ENCODE measurements at regions not wholly inside any gene's neighbourhood (a gene's known extent, or its start where the extent isn't known, plus 50 kb on each side); places are given as distances from the start of the nearest gene placed in this dataset.
"Not testable (repeated sequence)": the region's sequence is repeated elsewhere in the genome, so short reads cannot be mapped to it uniquely, and the experiment has no call there.

DNA sequence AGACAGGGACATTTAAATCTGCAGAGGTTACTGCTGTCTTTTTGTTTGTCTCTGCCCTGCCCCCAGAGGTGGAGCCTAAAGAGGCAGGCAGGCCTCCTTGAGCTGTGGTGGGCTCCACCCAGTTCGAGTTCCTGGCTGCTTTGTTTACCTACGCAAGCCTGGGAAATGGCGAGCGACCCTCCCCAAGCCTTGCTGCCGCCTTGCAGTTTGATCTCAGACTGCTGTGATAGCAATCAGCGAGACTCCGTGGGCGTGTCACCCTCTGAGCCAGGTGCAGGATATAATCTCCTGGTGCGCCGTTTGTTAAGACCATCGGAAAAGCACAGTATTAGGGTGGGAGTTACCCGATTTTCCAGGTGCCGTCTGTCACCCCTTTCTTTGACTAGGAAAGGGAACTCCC, 93.3 kb downstream of the ANKRD30BL start:
- DNase-seq (ENCODE audit: extremely low read depth, low read depth, low spot score) = not testable (repeated sequence)

DNA sequence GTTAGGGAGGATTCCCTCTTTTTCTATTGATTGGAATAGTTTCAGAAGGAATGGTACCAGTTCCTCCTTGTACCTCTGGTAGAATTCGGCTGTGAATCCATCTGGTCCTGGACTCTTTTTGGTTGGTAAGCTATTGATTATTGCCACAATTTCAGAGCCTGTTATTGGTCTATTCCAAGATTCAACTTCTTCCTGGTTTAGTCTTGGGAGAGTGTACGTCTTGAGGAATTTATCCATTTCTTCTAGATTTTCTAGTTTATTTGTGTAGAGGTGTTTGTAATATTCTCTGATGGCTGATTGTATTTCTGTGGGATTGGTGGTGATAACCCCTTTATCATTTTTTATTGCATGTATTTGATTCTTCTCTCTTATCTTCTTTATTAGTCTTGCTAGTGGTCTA, 96.4 kb downstream of the ANKRD30BL start:
- DNase-seq (ENCODE audit: extremely low read depth, low read depth, low spot score) = not testable (repeated sequence)

DNA sequence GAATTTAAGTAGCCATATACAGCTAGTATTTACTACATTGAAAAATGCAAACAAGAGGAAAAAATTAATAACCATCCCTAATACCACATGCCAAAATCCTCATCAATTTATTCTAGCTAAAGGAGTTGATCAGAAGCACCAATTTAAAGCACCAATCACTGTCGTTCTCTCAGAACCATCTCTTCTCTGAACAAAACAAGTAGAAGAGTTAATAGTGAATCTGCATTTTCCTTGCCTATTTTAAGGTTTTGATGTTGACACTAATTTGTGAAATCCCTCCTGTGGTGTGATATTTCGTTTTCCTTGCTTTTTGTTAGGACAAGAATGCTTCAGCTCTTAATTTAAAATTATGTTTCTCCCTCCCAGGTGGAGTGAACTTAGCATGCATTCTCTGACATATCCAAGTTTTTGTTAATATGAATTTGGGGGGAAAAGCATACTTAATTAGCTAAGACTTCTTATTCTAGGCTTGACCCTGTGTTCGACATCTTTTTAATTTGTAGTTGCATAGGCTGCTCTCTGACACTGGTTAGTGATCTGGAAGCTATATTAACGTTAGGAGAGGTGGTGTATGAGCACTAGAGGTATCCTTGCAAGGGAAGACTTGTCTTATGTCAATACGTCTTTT, 122.0 kb downstream of the ANKRD30BL start:
- not testable (repeated sequence) for DNase-seq (ENCODE audit: extremely low read depth, low read depth, low spot score)

DNA sequence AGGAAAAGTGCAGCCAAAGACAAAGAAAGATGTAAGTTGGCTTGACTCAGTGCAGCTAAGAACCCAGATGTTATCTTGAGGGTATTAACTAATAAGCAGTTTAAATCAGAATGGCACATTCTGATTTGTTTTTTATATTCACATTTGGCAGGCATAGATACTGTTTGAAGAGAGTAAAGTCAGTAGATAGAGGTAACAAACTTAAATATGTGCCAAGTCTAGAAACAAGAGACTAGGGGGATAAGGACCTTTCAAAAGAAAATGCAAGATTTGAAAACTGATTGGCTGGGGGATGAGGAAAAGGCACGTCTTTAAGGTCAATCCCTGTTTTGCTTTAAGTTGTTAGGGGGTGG, 122.9 kb downstream of the ANKRD30BL start:
- not testable (repeated sequence) for DNase-seq (ENCODE audit: extremely low read depth, low read depth, low spot score)

DNA sequence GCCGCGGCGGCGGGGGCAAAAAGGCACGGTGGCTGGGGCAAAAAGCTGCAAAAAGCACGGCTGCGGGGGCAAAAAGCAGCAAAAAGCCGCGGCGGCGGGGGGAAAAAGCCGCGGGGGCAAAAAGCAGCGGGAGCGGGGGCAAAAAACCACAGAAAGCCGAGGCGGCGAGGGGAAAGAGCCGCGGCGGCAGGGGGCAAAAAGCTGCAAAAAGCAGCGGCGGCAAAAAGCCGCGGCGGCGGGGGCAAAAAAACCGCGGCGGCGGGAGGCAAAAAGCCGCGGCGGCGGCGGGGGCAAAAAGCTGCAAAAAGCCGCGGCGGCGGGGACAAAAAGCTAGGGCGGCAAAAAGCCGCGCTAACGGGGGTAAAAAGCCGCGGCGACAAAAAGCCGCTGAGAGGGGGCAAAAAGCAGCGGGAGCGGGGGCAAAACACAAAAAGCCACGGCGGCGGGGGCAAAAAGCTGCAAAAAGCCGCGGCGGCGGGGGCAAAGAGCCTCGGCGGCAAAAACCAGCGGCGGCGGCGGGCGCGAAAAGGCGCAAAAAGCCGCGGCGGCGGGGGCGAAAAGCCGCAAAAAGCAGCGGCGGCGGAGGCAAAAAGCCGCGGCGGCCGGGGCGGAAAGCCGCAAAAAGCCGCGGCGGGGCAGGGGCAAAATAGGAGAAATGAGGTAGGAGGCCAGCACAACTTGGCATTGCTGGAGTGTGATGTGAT, 123.4 kb downstream of the ANKRD30BL start:
- DNase-seq (ENCODE audit: extremely low read depth, low read depth, low spot score) = no peak

GRCh38 chr2:132037527-132038178, 124.1 kb downstream of the ANKRD30BL start:
- no peak for DNase-seq (ENCODE audit: extremely low read depth, low read depth, low spot score)

- no peak for DNase-seq (ENCODE audit: extremely low read depth, low read depth, low spot score)
Measured at GRCh38 chr2:132034646-132035045, 127.1 kb downstream of the ANKRD30BL start.

DNA sequence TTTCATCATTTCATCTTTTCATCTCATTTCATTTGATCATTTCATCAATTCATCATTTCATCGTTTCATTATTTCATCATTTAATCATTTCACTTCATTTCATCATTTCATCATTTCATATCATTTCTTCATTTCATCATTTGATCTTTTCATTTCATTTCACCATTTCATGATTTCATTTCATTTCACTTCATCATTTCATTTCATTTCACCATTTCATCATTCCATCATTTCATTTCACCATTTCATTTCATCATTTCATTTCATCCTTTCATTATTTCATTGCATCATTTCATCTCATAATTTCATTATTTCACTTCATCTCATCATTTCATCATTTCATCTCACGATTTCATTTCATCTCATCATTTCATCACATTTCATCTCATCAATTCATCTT, 127.8 kb downstream of the ANKRD30BL start:
- DNase-seq (ENCODE audit: extremely low read depth, low read depth, low spot score) = no peak

GRCh38 chr2:132033365-132033764, 128.4 kb downstream of the ANKRD30BL start:
- no peak for DNase-seq (ENCODE audit: extremely low read depth, low read depth, low spot score)

- DNase-seq (ENCODE audit: extremely low read depth, low read depth, low spot score) = not testable (repeated sequence)
Measured at GRCh38 chr2:132012046-132012445, 149.7 kb downstream of the ANKRD30BL start.

GRCh38 chr2:132009874-132010521, 151.8 kb downstream of the ANKRD30BL start:
- DNase-seq (ENCODE audit: extremely low read depth, low read depth, low spot score) = no peak

- DNase-seq (ENCODE audit: extremely low read depth, low read depth, low spot score) = no peak
Measured at GRCh38 chr2:132009177-132009873, 152.4 kb downstream of the ANKRD30BL start.

DNA sequence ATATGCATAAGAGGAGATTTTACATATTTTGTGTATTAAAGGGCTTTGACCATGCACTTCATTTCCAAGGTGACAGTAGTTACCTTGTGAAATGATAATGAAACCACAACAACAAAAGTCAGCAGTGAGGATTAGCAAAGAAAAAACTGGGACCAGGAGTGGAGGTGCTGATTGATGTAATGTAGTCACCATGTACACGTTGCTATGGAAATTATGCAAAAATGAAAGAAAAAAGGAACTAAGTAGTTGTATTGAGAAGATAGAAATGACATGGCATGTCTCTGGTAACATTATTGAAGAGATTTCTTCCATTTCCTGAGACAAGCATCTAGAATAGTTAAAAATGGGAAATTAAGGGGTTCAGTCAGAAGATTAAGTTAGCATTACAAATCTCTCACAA, 171.0 kb downstream of the ANKRD30BL start:
- not testable (repeated sequence) for DNase-seq (ENCODE audit: extremely low read depth, low read depth, low spot score)

GRCh38 chr2:131966671-131967070, 195.1 kb downstream of the ANKRD30BL start:
- not testable (repeated sequence) for DNase-seq (ENCODE audit: extremely low read depth, low read depth, low spot score)

GRCh38 chr2:131966256-131966655, 195.5 kb downstream of the ANKRD30BL start:
- no peak for DNase-seq (ENCODE audit: extremely low read depth, low read depth, low spot score)

DNA sequence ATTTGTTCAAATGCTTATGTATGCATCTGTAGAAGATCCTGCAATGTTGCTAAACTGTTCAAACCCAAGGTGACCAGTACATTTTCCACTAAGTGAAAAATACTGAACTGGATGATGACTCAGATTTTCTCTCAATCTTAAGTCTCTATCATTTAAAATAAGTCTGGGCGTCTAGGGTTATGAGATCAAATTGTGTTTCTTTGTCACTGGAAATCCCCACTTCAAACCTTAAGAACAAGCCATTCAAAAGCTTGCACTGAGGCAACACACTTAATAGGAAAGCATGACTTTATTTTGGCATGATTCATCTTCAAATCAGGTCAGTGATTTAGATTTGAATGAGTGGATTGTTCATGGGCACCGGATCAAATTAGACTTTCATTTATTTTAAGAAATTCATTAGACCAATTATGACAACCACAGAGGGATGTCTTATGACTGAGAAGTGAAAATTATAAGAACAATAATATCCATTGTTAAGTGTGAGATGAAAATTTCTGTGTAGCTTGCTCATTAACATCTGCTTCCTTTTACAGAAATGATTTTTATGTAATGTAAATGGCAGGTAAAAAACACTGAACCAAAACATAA, 203.6 kb downstream of the ANKRD30BL start:
- DNase-seq (ENCODE audit: extremely low read depth, low read depth, low spot score) = not testable (repeated sequence)

- DNase-seq (ENCODE audit: extremely low read depth, low read depth, low spot score) = not testable (repeated sequence)
Measured at GRCh38 chr2:131948641-131949040, 213.1 kb downstream of the ANKRD30BL start.

GRCh38 chr2:131923287-131923686, 238.5 kb downstream of the ANKRD30BL start:
- peak; percentile 7 for DNase-seq (ENCODE audit: extremely low read depth, low read depth, low spot score)

DNA sequence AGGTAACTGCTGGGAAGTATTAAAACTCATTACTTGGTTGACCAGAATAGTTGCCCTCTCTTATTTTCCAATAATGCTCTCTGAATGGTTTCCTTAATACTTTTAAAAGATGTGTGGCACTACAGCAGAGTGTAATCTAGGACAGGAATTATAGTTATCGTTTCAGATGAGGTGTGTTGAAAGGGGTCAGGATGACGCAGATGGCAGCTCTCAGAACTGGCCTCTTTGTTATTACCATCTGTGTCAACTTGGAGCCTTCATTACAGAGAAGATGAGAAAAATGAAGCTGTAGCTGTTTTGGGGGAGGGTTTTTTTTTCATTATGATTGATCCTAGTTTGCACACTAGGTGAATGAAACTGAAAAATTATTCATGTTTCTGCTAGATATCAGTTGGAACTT, 238.9 kb downstream of the ANKRD30BL start:
- DNase-seq (ENCODE audit: extremely low read depth, low read depth, low spot score) = not testable (repeated sequence)

Measured in glomerular endothelial cell (primary cell).